ENCODE measurements at regions not wholly inside any gene's neighbourhood (a gene's known extent, or its start where the extent isn't known, plus 50 kb on each side); places are given as distances from the start of the nearest gene placed in this dataset.

GRCh38 chr3:150097588-150097890 is 126.8 kb upstream of the PFN2 start:
- TF ChIP-seq CTCF (conservative IDR thresholded peaks at IDR 0.05) (no peak), ZFX (IDR thresholded peaks at IDR 0.05) (no peak)

Measured in C4-2B (cell line).